ENCODE measurements at regions not wholly inside any gene's neighbourhood (a gene's known extent, or its start where the extent isn't known, plus 50 kb on each side); places are given as distances from the start of the nearest gene placed in this dataset.
A peak's percentile ranks its signal among the peaks of the same experiment; 100 is the strongest.

GRCh38 chr7:4445777-4446176 is 236.3 kb upstream of the FOXK1 start:
- POLR2A ChIA-PET: no interaction called here
- no TSS peak for BruUV-seq (replicated peaks)

More at GRCh38 chr7:4445777-4446176, 236.3 kb upstream of the FOXK1 start:
- no peak for ATAC-seq
- peaks cover 10% of the 10 kb centered on the region for H3K4me1 ChIP-seq (ENCODE audit: insufficient read depth, low read length)
- H4K20me1 ChIP-seq (ENCODE audit: insufficient read depth, low read length): no peaks in the 10 kb centered on the region
- DNase-seq (ENCODE audit: low spot score): no peak
- H3K4me3 ChIP-seq (replicated peaks in 1 of 3; ENCODE audit: insufficient read depth in 1 of 3, low read depth in 2 of 3, low read length in 3 of 3): no peak overlapping the region
- no peaks in the 10 kb centered on the region for H3K36me3 ChIP-seq (replicated peaks in 1 of 2; ENCODE audit: control insufficient read depth in 1 of 2, insufficient read depth in 2 of 2, low read length in 2 of 2)
- WGBS (ENCODE audit: low lambda C conversion rate): 83% methylated on average over 2 of the region's 2 CpGs
- H3K9ac ChIP-seq (ENCODE audit: insufficient read depth, low read depth, low read length): no peak overlapping the region
- intact Hi-C loops (cut with micrococcal nuclease; ENCODE audit: unreplicated experiment): no loop called here
- no peak overlapping the region for H3K4me2 ChIP-seq (ENCODE audit: low read depth, low read length)
- no peak for FAIRE-seq
- TF ChIP-seq SNAPC5 (CRISPR knock-in tag; IDR thresholded peaks at IDR 0.05; ENCODE audit: borderline replicate concordance) (no peak), ZFP82 (CRISPR knock-in tag; IDR thresholded peaks at IDR 0.05; ENCODE audit: borderline replicate concordance) (no peak), KLF9 (CRISPR knock-in tag; IDR thresholded peaks at IDR 0.05; ENCODE audit: low read depth) (no peak), ZNF101 (CRISPR knock-in tag; IDR thresholded peaks at IDR 0.05; ENCODE audit: borderline replicate concordance, low read depth) (no peak), ZNF143 (CRISPR knock-in tag; IDR thresholded peaks at IDR 0.05) (no peak), MNT (IDR thresholded peaks at IDR 0.05) (peak; percentile 54; the same call in 1 of the 2 replicates), HOMEZ (CRISPR knock-in tag; IDR thresholded peaks at IDR 0.05; ENCODE audit: low read depth) (no peak)
- H3K27me3 ChIP-seq (ENCODE audit: control insufficient read depth in 1 of 2, insufficient read depth in 2 of 2, low read length in 2 of 2): no peaks in the 10 kb centered on the region
- no peak overlapping the region for H3K27ac ChIP-seq (ENCODE audit: extremely low read length, insufficient read depth, low read length)
- no peaks in the 10 kb centered on the region for H3K79me2 ChIP-seq (ENCODE audit: insufficient read depth, low read length)
- CTCF ChIA-PET (ENCODE audit: low intra/inter-chr PET ratio, low total read pairs): no interaction called here
- in situ Hi-C loops (cut with HindIII; ENCODE audit: extremely low pct_ligation_motif_present, low pct_unique_long_range_greater_than_20kb): no loop called here
- no peaks in the 10 kb centered on the region for H3K9me3 ChIP-seq (ENCODE audit: low read length)
- no peak overlapping the region for H2AFZ ChIP-seq (ENCODE audit: low read length)

Measured in HepG2 (cell line).